ENCODE measurements at regions not wholly inside any gene's neighbourhood (a gene's known extent, or its start where the extent isn't known, plus 50 kb on each side); places are given as distances from the start of the nearest gene placed in this dataset.

- FAIRE-seq (no peak), DNase-seq (ENCODE audit: insufficient read length, low spot score) (no peak)
- no peak for TF ChIP-seq POLR2A (IDR thresholded peaks at IDR 0.05; ENCODE audit: low read depth, low read length)
These were observed 248.5 kb upstream of the NPY start for GRCh38 chr7:24035366-24036032.

- no peak for TF ChIP-seq POLR2A (IDR thresholded peaks at IDR 0.05; ENCODE audit: low read depth, low read length)
- FAIRE-seq (no peak), DNase-seq (ENCODE audit: insufficient read length, low spot score) (no peak)
These were observed 248.0 kb upstream of the NPY start for GRCh38 chr7:24036033-24036412.

DNA sequence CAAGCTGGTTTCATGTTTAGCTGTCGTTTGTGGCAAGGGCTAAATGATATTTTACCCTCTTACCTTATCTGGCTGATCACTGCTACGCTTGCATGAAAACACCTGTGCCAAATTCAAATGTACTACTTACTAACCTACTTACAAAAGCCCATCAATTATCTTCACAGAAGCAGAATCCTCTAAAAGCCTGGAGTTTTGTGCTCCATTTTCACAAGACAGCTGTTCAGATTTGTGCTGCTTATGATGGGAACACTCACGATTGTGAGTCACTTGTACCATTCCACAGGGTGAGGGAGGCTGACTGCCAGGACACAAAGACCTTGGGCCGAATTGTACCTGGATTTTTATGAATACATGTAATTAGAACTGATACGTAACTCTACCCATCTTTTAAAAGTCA is 245.0 kb upstream of the NPY start:
- FAIRE-seq (no peak), DNase-seq (ENCODE audit: insufficient read length, low spot score) (no peak)
- TF ChIP-seq POLR2A (IDR thresholded peaks at IDR 0.05; ENCODE audit: low read depth, low read length): no peak

DNA sequence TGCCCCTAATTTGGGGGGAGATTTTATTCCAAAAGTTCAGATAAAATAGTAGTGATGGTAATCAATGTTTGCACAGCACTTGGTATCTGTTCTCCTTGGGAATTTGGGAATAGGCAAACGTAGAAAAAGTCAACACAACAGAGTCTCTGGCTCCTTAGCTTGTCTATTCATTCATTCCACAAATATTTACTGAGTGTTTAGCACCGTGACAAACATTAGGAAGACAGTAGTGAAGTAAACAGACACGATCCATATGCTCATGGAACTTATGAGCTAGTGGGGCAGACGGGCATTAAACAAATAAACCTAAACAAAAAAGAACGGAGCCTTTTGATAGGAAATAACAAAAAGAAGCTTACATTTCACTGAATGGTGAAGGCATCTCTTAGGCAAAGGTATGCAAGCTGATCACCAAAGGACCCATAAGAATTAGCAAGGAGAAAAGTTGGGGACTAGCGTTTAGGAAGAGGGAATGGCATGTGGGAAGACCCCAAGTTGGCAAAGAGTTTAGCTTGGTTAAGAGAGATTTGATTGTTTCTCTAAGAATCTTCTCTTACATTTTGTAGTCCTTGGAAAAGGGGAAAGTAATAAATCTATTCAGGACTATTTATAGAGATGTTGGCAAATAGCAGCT is 243.9 kb upstream of the NPY start:
- FAIRE-seq (no peak), DNase-seq (ENCODE audit: insufficient read length, low spot score) (no peak)
- TF ChIP-seq POLR2A (IDR thresholded peaks at IDR 0.05; ENCODE audit: low read depth, low read length): no peak

DNA sequence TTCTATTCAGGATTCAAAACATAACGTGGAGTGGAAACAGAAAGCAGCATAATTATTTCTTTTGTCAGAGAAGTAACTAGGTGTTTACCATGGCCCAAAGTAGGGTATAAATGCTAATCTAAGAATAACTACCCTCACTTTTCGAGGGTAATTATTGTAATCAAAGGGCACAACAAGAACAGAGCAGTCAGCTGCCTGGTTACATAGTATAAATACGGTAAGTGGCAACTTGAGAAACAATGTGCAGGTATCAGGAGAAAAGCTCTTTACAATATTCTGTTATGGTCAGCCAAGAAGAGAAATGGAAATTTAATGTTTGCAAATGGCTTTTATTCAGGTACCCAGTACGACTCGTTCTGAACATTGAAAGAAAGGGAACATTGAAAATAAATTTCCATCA is 242.0 kb upstream of the NPY start:
- no peak for DNase-seq (ENCODE audit: insufficient read length, low spot score)
- TF ChIP-seq POLR2A (IDR thresholded peaks at IDR 0.05; ENCODE audit: low read depth, low read length): no peak
- FAIRE-seq: no peak

GRCh38 chr7:24049296-24049695 is 234.7 kb upstream of the NPY start:
- no peak for DNase-seq (ENCODE audit: insufficient read length, low spot score)
- no peak for TF ChIP-seq POLR2A (IDR thresholded peaks at IDR 0.05; ENCODE audit: low read depth, low read length)
- no peak for FAIRE-seq

DNA sequence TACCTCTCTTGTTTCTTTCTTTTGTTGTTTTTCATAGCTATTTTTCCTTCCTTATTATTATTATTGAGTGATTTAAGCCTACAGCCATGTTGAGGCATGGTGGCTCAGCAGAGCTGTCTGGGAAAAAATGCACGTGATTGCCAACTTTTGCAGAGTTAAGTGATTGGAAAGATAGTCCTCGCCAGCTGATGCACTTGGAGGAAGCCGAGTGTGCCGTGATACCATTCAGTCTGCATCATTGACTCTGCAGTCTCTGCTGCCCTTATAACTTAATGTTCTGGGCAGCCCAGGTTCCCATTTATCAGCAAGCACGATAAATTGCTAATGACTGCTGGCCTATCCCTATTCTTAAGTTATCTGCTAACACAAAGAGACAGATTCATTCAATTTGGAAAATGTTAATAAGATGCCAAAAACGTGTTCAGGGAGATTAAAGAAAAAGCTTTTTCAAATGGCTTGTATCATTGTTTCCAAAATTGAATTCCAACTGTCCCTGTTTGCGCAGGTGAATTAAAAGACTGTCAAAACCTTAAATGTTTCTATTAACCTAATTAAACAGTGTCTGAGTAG is 232.9 kb upstream of the NPY start:
- FAIRE-seq: no peak
- no peak for DNase-seq (ENCODE audit: insufficient read length, low spot score)
- no peak for TF ChIP-seq POLR2A (IDR thresholded peaks at IDR 0.05; ENCODE audit: low read depth, low read length)

- no peak for TF ChIP-seq POLR2A (IDR thresholded peaks at IDR 0.05; ENCODE audit: low read depth, low read length)
- DNase-seq (ENCODE audit: insufficient read length, low spot score) (no peak), FAIRE-seq (no peak)
These were observed 232.3 kb upstream of the NPY start for GRCh38 chr7:24051651-24052050.

- FAIRE-seq (peak; percentile 43), DNase-seq (ENCODE audit: insufficient read length, low spot score) (peak; percentile 13)
- no peak for TF ChIP-seq POLR2A (IDR thresholded peaks at IDR 0.05; ENCODE audit: low read depth, low read length)
These were observed 231.3 kb upstream of the NPY start for GRCh38 chr7:24052572-24053260.

DNA sequence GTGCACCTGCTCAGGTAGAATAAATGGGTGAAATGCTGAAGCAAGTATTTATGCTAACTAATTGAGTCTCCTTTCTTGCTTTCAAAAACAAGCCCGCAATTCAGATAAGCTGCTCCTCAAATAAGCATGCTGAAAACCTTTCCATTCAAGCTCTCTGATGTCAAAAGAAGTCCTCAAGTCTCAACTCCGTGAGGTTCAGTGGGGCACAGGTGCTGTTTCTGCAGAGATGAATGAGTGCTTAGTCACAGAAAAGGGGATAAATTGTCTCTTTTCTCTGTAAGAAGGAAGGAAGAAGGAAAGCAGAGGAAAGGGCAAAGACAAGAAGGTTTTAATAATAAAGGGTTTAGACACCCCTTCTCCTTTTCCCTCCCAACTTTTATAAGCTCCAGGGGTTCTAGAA is 229.8 kb upstream of the NPY start:
- no peak for DNase-seq (ENCODE audit: insufficient read length, low spot score)
- no peak for TF ChIP-seq POLR2A (IDR thresholded peaks at IDR 0.05; ENCODE audit: low read depth, low read length)
- FAIRE-seq: no peak

DNA sequence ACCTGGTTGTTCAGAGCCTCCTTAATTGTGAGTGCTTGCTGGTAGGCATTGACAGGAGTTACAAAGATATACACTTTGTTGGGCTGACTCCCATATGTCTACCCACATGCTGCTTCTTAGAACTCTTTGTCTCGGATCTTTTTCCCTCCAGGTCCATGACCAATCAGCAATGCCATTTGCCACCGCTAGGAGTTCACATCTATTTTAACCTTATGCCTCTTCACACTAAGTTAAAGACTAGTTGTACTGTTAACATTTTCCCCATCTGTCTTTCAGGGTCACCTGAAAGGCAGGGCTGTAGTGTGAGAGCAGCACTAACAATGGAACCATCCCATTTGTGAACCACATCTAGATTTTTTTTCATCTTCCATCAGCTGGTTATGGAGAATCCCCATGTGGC is 226.7 kb upstream of the NPY start:
- no peak for FAIRE-seq
- peak; percentile 13 for DNase-seq (ENCODE audit: insufficient read length, low spot score)
- TF ChIP-seq POLR2A (IDR thresholded peaks at IDR 0.05; ENCODE audit: low read depth, low read length): no peak

- no peak for FAIRE-seq
- no peak for DNase-seq (ENCODE audit: insufficient read length, low spot score)
- no peak for TF ChIP-seq POLR2A (IDR thresholded peaks at IDR 0.05; ENCODE audit: low read depth, low read length)
These were observed 225.0 kb upstream of the NPY start for GRCh38 chr7:24058953-24059352.

- DNase-seq (ENCODE audit: insufficient read length, low spot score) (no peak), FAIRE-seq (no peak)
These were observed 224.2 kb upstream of the NPY start for GRCh38 chr7:24059775-24060174.

GRCh38 chr7:24063721-24064120 is 220.3 kb upstream of the NPY start:
- FAIRE-seq (no peak), DNase-seq (ENCODE audit: insufficient read length, low spot score) (no peak)
- TF ChIP-seq POLR2A (IDR thresholded peaks at IDR 0.05; ENCODE audit: low read depth, low read length): no peak

More at GRCh38 chr7:24059775-24060174, 224.2 kb upstream of the NPY start:
- TF ChIP-seq POLR2A (IDR thresholded peaks at IDR 0.05; ENCODE audit: low read depth, low read length): no peak

Measured in H54 (cell line).